Activated T-helper 17 cell treated with anti-CD3 and anti-CD28 coated beads, Interleukin-2, amount 50 U/mL, for 72 hours (primary cell): ENCODE measurements at regions not wholly inside any gene's neighbourhood (a gene's known extent, or its start where the extent isn't known, plus 50 kb on each side); places are given as distances from the start of the nearest gene placed in this dataset.

ENCODE experiments used
- ATAC-seq: fragments of 150-1000 bp; cut with Tn5 transposase; replicated peaks from 2 replicates; pipeline ENCODE4 v1.10.0; 2021; ENCODE audit warnings: mild to moderate bottlenecking, moderate library complexity
- H3K27ac Mint-ChIP-seq: one replicate; pipeline ENCODE4 v1.8.0; 2022; ENCODE audit warnings: mixed read lengths
- H3K27me3 Mint-ChIP-seq: one replicate; pipeline ENCODE4 v1.8.0; 2022; ENCODE audit warnings: mixed read lengths
- H3K36me3 Mint-ChIP-seq: one replicate; pipeline ENCODE4 v1.8.0; 2022; ENCODE audit warnings: low read depth, mild to moderate bottlenecking, mixed read lengths
- H3K4me1 Mint-ChIP-seq: one replicate; pipeline ENCODE4 v1.8.0; 2022; ENCODE audit warnings: mixed read lengths
- H3K4me3 Mint-ChIP-seq: one replicate; pipeline ENCODE4 v1.8.0; 2022; ENCODE audit warnings: mild to moderate bottlenecking, mixed read lengths
- H3K9me3 Mint-ChIP-seq: one replicate; pipeline ENCODE4 v1.8.0; 2022; ENCODE audit warnings: mixed read lengths

DNA sequence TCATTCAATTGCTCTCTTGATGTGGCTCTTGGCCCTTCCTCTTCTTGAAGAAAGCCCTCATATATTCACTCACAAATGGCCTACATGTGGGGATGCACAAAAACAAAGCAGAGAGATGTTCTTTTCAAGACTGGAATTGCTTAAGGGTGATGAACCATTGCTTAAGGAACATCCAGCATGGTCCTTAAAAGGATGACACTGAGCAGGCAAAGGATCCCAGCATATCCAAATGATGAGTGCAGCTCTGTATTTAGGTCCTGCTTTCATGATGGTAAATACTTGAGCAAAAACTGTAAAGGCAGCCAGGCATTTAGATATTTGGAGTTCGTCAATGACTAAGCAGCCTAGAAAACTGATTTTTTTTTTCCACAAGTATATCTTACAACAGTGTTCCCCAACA, 173.8 kb upstream of the ARRDC4 start:
- no peak for ATAC-seq
- no peaks in the 10 kb centered on the region for H3K36me3 Mint-ChIP-seq
- no peak overlapping the region for H3K4me3 Mint-ChIP-seq
- H3K4me1 Mint-ChIP-seq = no peaks in the 10 kb centered on the region
- H3K27ac Mint-ChIP-seq = no peak overlapping the region
- H3K27me3 Mint-ChIP-seq = no peaks in the 10 kb centered on the region
- peaks cover 10% of the 10 kb centered on the region for H3K9me3 Mint-ChIP-seq

DNA sequence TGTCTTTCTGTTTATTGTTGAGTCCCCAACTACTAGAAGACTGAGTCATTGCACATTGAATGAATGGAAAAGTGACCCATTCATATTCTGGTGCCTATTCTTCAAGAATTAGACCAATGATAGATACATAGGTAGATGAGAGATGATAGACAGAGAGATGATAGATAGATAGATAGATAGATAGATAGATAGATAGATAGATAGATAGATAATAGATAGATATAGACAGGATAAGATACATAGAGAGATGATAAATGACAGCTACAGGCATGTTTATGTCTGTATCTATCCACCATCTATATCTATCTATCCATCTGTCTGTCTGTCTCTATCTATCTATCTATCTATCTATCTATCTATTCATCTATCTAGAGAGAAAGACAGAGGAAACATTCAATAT, 170.3 kb upstream of the ARRDC4 start:
- Mint-ChIP-seq H3K36me3 (no peaks in the 10 kb centered on the region), H3K4me3 (no peak overlapping the region), H3K27ac (no peak overlapping the region), H3K4me1 (no peaks in the 10 kb centered on the region), H3K27me3 (no peaks in the 10 kb centered on the region), H3K9me3 (peaks cover 9% of the 10 kb centered on the region)
- no peak for ATAC-seq

DNA sequence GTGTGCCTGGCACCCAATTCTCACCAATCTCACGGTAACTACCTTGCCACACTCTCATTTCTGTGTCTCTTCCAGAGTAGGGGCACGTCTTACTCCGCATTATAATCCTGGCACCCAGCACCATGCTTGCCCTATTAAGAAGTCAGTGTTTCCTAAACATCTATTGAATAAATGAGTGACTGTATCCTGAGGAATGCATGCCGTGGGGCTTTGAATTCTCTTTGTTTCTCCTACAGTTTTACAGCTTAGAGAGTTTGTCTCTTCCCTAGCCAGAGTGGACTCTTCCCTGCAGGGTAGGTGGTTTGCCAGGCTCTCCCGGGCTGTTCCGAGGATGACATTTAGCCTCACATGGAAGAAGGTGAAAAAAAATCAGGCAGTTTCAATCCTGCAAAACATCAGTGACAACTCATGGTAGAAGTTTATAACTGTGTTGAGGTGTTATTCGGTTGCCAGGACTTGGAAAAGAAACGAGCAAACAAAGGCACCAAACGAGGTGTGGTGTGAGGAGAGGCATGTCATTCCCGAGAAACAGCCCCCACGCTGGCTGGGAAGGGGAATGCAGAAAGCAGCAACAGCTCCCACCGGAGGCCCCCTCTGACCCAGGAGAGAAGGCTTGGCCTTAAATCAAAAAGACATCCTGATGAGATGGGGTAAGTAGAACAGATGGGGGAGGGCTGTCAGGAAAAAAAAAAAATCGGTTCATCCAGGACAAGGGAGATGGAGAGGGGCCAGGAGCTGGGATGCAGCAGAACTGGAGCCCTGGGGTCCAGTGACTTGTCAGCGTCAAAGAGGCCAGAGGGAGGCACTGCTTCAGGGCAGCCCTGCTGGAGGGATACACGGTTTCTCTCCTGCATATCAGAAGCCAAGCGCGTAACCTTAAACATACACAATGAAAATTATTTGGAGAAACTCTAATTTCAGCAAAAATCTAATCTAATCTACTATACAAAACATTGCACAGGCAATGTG, 168.4 kb upstream of the ARRDC4 start:
- ATAC-seq = no peak
- Mint-ChIP-seq H3K4me1 (no peaks in the 10 kb centered on the region), H3K9me3 (peaks cover 9% of the 10 kb centered on the region), H3K36me3 (no peaks in the 10 kb centered on the region), H3K27me3 (no peaks in the 10 kb centered on the region), H3K4me3 (no peak overlapping the region), H3K27ac (no peak overlapping the region)

DNA sequence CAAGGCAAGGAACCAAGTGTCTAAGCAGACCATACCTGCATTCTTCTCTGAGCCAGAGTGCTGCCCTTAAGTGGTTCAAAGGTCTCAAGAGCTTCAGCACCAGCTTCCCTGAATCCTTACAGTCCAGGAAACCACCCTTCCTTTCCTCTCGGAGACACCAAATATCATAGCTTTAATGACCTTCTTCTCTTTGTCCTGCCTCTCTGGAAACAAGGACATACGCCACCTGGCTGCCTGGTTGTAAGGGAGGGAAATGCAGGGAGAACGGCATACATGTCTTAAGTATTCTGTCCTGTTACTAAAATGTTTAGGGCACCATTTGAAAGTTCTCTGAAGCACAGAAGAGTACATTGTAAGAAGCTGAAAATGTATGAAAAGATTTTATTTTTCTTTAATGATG, 155.6 kb upstream of the ARRDC4 start:
- no peak overlapping the region for H3K27ac Mint-ChIP-seq
- H3K27me3 Mint-ChIP-seq = no peaks in the 10 kb centered on the region
- no peak overlapping the region for H3K4me3 Mint-ChIP-seq

GRCh38 chr15:97806766-97807165, 153.7 kb upstream of the ARRDC4 start:
- Mint-ChIP-seq H3K4me1 (no peaks in the 10 kb centered on the region), H3K9me3 (peaks cover 4% of the 10 kb centered on the region), H3K27me3 (no peaks in the 10 kb centered on the region), H3K27ac (no peak overlapping the region), H3K4me3 (no peak overlapping the region), H3K36me3 (no peaks in the 10 kb centered on the region)
- ATAC-seq = no peak

More for the DNA sequence above, 155.6 kb upstream of the ARRDC4 start:
- H3K4me1 Mint-ChIP-seq = no peaks in the 10 kb centered on the region
- ATAC-seq = no peak
- no peaks in the 10 kb centered on the region for H3K36me3 Mint-ChIP-seq
- peaks cover 4% of the 10 kb centered on the region for H3K9me3 Mint-ChIP-seq

- no peaks in the 10 kb centered on the region for H3K4me1 Mint-ChIP-seq
- no peak overlapping the region for H3K4me3 Mint-ChIP-seq
- no peak overlapping the region for H3K27ac Mint-ChIP-seq
- no peak for ATAC-seq
- H3K36me3 Mint-ChIP-seq = no peaks in the 10 kb centered on the region
- peaks cover 3% of the 10 kb centered on the region for H3K27me3 Mint-ChIP-seq
- peaks cover 7% of the 10 kb centered on the region for H3K9me3 Mint-ChIP-seq
Observed at GRCh38 chr15:97815835-97816234, 144.7 kb upstream of the ARRDC4 start.

GRCh38 chr15:97817276-97817890, 143.1 kb upstream of the ARRDC4 start:
- ATAC-seq = no peak
- no peaks in the 10 kb centered on the region for H3K36me3 Mint-ChIP-seq
- peaks cover 5% of the 10 kb centered on the region for H3K9me3 Mint-ChIP-seq
- no peak overlapping the region for H3K4me3 Mint-ChIP-seq
- H3K27me3 Mint-ChIP-seq = peaks cover 3% of the 10 kb centered on the region
- no peaks in the 10 kb centered on the region for H3K4me1 Mint-ChIP-seq
- H3K27ac Mint-ChIP-seq = no peak overlapping the region

- Mint-ChIP-seq H3K9me3 (peaks cover 33% of the 10 kb centered on the region), H3K4me3 (no peak overlapping the region), H3K27me3 (no peaks in the 10 kb centered on the region), H3K4me1 (no peaks in the 10 kb centered on the region), H3K36me3 (no peaks in the 10 kb centered on the region), H3K27ac (no peak overlapping the region)
- no peak for ATAC-seq
Observed at GRCh38 chr15:97836003-97836402, 124.5 kb upstream of the ARRDC4 start.

DNA sequence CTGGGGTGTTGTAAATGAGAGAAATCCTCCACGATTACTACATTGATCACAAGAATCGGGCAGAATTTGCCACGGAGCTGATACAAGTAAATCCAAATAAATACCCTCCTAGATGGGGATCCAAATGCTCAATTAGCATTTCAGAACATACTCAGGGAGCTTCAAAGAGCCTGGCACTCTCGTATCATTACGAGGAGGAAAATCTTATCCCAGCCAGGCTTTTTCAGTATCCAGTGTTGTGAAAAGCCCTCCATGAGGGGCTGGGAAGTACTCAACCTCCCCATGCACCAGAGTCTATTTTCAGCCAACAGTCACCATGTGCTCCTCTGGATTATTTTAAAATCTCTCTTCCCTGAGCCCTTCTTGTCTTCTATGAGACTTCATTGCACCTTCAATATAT, 122.6 kb upstream of the ARRDC4 start:
- no peak overlapping the region for H3K27ac Mint-ChIP-seq
- no peaks in the 10 kb centered on the region for H3K27me3 Mint-ChIP-seq
- H3K36me3 Mint-ChIP-seq = no peaks in the 10 kb centered on the region
- H3K4me3 Mint-ChIP-seq = no peak overlapping the region
- ATAC-seq = no peak
- H3K9me3 Mint-ChIP-seq = peaks cover 22% of the 10 kb centered on the region
- no peaks in the 10 kb centered on the region for H3K4me1 Mint-ChIP-seq

- ATAC-seq = no peak
- no peaks in the 10 kb centered on the region for H3K27me3 Mint-ChIP-seq
- H3K36me3 Mint-ChIP-seq = no peaks in the 10 kb centered on the region
- H3K9me3 Mint-ChIP-seq = peaks cover 20% of the 10 kb centered on the region
- no peak overlapping the region for H3K4me3 Mint-ChIP-seq
- H3K4me1 Mint-ChIP-seq = no peaks in the 10 kb centered on the region
- no peak overlapping the region for H3K27ac Mint-ChIP-seq
Observed at GRCh38 chr15:97838606-97839210, 121.8 kb upstream of the ARRDC4 start.

DNA sequence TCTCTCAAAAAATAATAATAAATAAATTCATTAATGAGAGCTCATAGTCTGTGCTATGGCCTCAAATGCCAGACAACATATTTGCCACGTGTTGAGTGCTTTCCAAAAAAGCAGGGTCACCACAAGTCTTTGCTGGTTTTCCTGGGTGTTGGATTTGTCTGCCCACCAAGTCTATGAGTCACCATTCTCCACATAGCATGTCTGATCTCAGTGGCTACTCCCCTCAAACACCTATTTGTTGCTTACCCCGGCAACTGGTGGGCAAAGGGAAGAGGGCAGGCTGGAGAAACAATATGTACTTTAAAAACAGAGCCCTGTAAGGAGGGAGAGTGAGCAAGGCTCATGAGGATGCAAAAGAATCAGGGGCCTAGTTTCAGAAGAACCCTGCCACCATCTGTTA, 120.0 kb upstream of the ARRDC4 start:
- no peaks in the 10 kb centered on the region for H3K27me3 Mint-ChIP-seq
- H3K4me3 Mint-ChIP-seq = no peak overlapping the region

DNA sequence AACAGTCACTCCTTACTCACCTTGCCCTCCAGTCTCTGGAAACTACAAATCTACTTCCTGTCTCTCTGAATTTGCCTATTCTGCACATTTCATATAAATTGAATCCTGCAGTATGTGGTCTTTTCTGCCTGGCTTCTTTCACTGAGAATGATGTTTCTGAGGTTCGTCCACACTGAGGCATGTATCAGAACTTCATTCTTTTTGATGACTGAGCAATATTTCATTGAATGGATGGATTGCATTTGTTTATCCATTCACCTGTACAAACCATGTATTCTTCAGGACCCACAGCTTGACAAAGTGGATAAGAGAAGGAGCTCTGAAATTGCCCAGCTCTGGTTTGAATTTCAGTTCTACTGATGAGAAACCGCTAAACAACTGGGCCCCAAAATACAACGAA, 118.9 kb upstream of the ARRDC4 start:
- Mint-ChIP-seq H3K4me1 (no peaks in the 10 kb centered on the region), H3K9me3 (no peaks in the 10 kb centered on the region), H3K27ac (no peak overlapping the region), H3K4me3 (no peak overlapping the region), H3K27me3 (no peaks in the 10 kb centered on the region), H3K36me3 (no peaks in the 10 kb centered on the region)
- no peak for ATAC-seq

More for the DNA sequence above, 120.0 kb upstream of the ARRDC4 start:
- H3K36me3 Mint-ChIP-seq = no peaks in the 10 kb centered on the region
- H3K9me3 Mint-ChIP-seq = peaks cover 8% of the 10 kb centered on the region
- no peaks in the 10 kb centered on the region for H3K4me1 Mint-ChIP-seq
- no peak overlapping the region for H3K27ac Mint-ChIP-seq
- no peak for ATAC-seq

DNA sequence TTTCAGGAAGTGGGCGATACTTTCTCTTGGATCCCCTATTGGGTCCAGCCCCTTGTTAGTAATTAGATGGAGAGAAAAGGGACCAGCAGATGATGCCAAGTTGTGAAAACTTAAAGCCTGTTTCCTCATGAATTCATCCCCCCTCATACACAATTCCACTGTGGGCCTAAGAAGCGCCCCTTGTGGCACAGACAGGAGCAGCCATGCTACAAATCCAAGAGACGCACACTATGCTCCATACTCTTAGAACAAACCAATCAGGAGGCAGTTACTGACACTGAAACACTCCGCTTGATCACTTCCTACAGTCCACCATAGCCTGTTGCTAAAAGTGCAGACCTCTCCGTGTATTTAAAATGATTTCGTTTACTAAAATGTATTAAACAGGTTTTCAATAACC, 111.3 kb upstream of the ARRDC4 start:
- no peak overlapping the region for H3K27ac Mint-ChIP-seq

GRCh38 chr15:97858296-97858695, 102.2 kb upstream of the ARRDC4 start:
- ATAC-seq = no peak
- no peak overlapping the region for H3K4me3 Mint-ChIP-seq
- H3K27me3 Mint-ChIP-seq = no peaks in the 10 kb centered on the region
- no peaks in the 10 kb centered on the region for H3K4me1 Mint-ChIP-seq
- H3K9me3 Mint-ChIP-seq = peaks cover 17% of the 10 kb centered on the region
- no peak overlapping the region for H3K27ac Mint-ChIP-seq
- no peaks in the 10 kb centered on the region for H3K36me3 Mint-ChIP-seq

More for the DNA sequence above, 111.3 kb upstream of the ARRDC4 start:
- H3K27me3 Mint-ChIP-seq = no peaks in the 10 kb centered on the region
- H3K9me3 Mint-ChIP-seq = peaks cover 8% of the 10 kb centered on the region
- no peaks in the 10 kb centered on the region for H3K36me3 Mint-ChIP-seq
- no peak for ATAC-seq
- no peaks in the 10 kb centered on the region for H3K4me1 Mint-ChIP-seq
- no peak overlapping the region for H3K4me3 Mint-ChIP-seq
